HL-60 (cell line): ENCODE measurements at regions not wholly inside any gene's neighbourhood (a gene's known extent, or its start where the extent isn't known, plus 50 kb on each side); places are given as distances from the start of the nearest gene placed in this dataset.

Experiments
- DNase-seq, 2 experiments: peaks; one replicate each; pipeline ENCODE4 v3.0.0-alpha.2; 2010 to 2020; ENCODE audit warnings: low read depth in 1 of 2, low spot score in 1 of 2
- H3K27ac ChIP-seq: fragments of 250-450 bp; sonication (Bioruptor Pico); replicated peaks from 2 replicates; pipeline ENCODE4 v1.5.1; 2020; ENCODE audit warnings: mild to moderate bottlenecking, moderate library complexity
- H3K27me3 ChIP-seq: fragments of 250-450 bp; sonication (Bioruptor Pico); 2 replicates; pipeline ENCODE4 v1.5.1; 2021; ENCODE audit warnings: mild to moderate bottlenecking, moderate library complexity; ENCODE audit not compliant: insufficient read depth, poor library complexity, severe bottlenecking
- H3K4me3 ChIP-seq: replicated peaks from 2 replicates; pipeline ENCODE4 v1.5.1; 2011; ENCODE audit warnings: mild to moderate bottlenecking, control low read depth, low read length; ENCODE audit not compliant: insufficient read depth
- CTCF ChIP-seq: IDR thresholded peaks from one replicate; pipeline ENCODE4 v1.5.1; 2011; ENCODE audit warnings: low read length, control low read depth, inconsistent platforms; ENCODE audit not compliant: insufficient read depth
- GABPA ChIP-seq: IDR thresholded peaks from 2 replicates; pipeline ENCODE4 v1.6.1; 2012; ENCODE audit warnings: low read depth
- POLR2AphosphoS5 ChIP-seq: IDR thresholded peaks from 2 replicates; pipeline ENCODE4 v1.6.1; 2012; ENCODE audit warnings: low read depth
- REST ChIP-seq: IDR thresholded peaks from 2 replicates; pipeline ENCODE4 v1.6.1; 2012; ENCODE audit warnings: low read depth; ENCODE audit not compliant: insufficient replicate concordance
- SPI1 ChIP-seq: IDR thresholded peaks from 2 replicates; pipeline ENCODE4 v1.6.1; 2012; ENCODE audit warnings: low read depth, mild to moderate bottlenecking, borderline replicate concordance

GRCh38 chr4:141783770-141784169 lies 147.4 kb downstream of the IL15 start:
- DNase-seq = no peak
- Histone ChIP-seq H3K4me3 (no peak overlapping the region), H3K27ac (no peak overlapping the region), H3K27me3 (no peaks in the 10 kb centered on the region)
- no peak for TF ChIP-seq POLR2AphosphoS5
- TF ChIP-seq GABPA = no peak

GRCh38 chr4:141786946-141787345 lies 150.6 kb downstream of the IL15 start:
- DNase-seq = no peak
- TF ChIP-seq REST = no peak
- no peak for TF ChIP-seq SPI1
- TF ChIP-seq GABPA = no peak
- no peak for TF ChIP-seq POLR2AphosphoS5
- no peak for TF ChIP-seq CTCF
- Histone ChIP-seq H3K4me3 (no peak overlapping the region), H3K27ac (no peak overlapping the region), H3K27me3 (no peaks in the 10 kb centered on the region)

- H3K27ac ChIP-seq = no peak overlapping the region
- H3K27me3 ChIP-seq = no peaks in the 10 kb centered on the region
- H3K4me3 ChIP-seq = no peak overlapping the region
- no peak for DNase-seq
- no peak for TF ChIP-seq GABPA
Observed at GRCh38 chr4:141788169-141788915, 152.0 kb downstream of the IL15 start.

GRCh38 chr4:141789716-141790115 lies 153.3 kb downstream of the IL15 start:
- H3K27me3 ChIP-seq = no peaks in the 10 kb centered on the region
- no peak for DNase-seq
- no peak overlapping the region for H3K4me3 ChIP-seq
- H3K27ac ChIP-seq = no peak overlapping the region
- no peak for TF ChIP-seq REST
- TF ChIP-seq CTCF = no peak
- TF ChIP-seq GABPA = no peak
- no peak for TF ChIP-seq POLR2AphosphoS5
- TF ChIP-seq SPI1 = no peak

GRCh38 chr4:141792164-141792563 lies 155.8 kb downstream of the IL15 start:
- no peak for TF ChIP-seq GABPA
- DNase-seq = no peak

More at GRCh38 chr4:141792164-141792563, 155.8 kb downstream of the IL15 start:
- Histone ChIP-seq H3K4me3 (no peak overlapping the region), H3K27me3 (no peaks in the 10 kb centered on the region), H3K27ac (no peak overlapping the region)
